H9 (cell line): ENCODE measurements at regions not wholly inside any gene's neighbourhood (a gene's known extent, or its start where the extent isn't known, plus 50 kb on each side); places are given as distances from the start of the nearest gene placed in this dataset.

Experiments
- DNase-seq: peaks from one replicate; pipeline ENCODE4 v3.0.0-alpha.2; 2017
- H2AFZ ChIP-seq: one replicate; pipeline ENCODE4 v1.6.1; 2013; ENCODE audit warnings: mild to moderate bottlenecking, low read length, control low read depth, moderate library complexity
- H2AK5ac ChIP-seq: 2 replicates; pipeline ENCODE4 v1.6.1; 2013; ENCODE audit warnings: low read length, control low read depth, mixed read lengths; ENCODE audit not compliant: insufficient read length
- H2BK120ac ChIP-seq: one replicate; pipeline ENCODE4 v1.6.1; 2013; ENCODE audit warnings: low read depth, mild to moderate bottlenecking, low read length, control low read depth, inconsistent platforms; ENCODE audit not compliant: poor library complexity, severe bottlenecking
- H2BK12ac ChIP-seq: 2 replicates; pipeline ENCODE4 v1.6.1; 2013; ENCODE audit warnings: low read length, control low read depth, mixed read lengths, low read depth; ENCODE audit not compliant: insufficient read length
- H2BK15ac ChIP-seq: 2 replicates; pipeline ENCODE4 v1.6.1; 2013; ENCODE audit warnings: low read depth, low read length, control low read depth
- H2BK20ac ChIP-seq: one replicate; pipeline ENCODE4 v1.6.1; 2013; ENCODE audit warnings: low read depth, mild to moderate bottlenecking, low read length, control low read depth, inconsistent platforms; ENCODE audit not compliant: poor library complexity, severe bottlenecking
- H2BK5ac ChIP-seq: 2 replicates; pipeline ENCODE4 v1.6.1; 2013; ENCODE audit warnings: low read length, control low read depth, mixed read lengths; ENCODE audit not compliant: insufficient read length
- H3K14ac ChIP-seq: 2 replicates; pipeline ENCODE4 v1.6.1; 2013; ENCODE audit warnings: low read length, control low read depth; ENCODE audit not compliant: insufficient read depth
- H3K18ac ChIP-seq: 2 replicates; pipeline ENCODE4 v1.6.1; 2013; ENCODE audit warnings: low read depth, mild to moderate bottlenecking, mixed read lengths, low read length, control low read depth; ENCODE audit not compliant: insufficient read length
- H3K23ac ChIP-seq: 2 replicates; pipeline ENCODE4 v1.6.1; 2013; ENCODE audit warnings: low read length, control low read depth, mixed read lengths, low read depth; ENCODE audit not compliant: insufficient read length
- H3K23me2 ChIP-seq: 2 replicates; pipeline ENCODE4 v1.6.1; 2013; ENCODE audit warnings: low read depth, mild to moderate bottlenecking, mixed read lengths, low read length, control low read depth; ENCODE audit not compliant: insufficient read length, poor library complexity, severe bottlenecking
- H3K27ac ChIP-seq: 2 replicates; pipeline ENCODE4 v1.5.1; 2013; ENCODE audit warnings: low read length, control low read depth, mixed read lengths, low read depth; ENCODE audit not compliant: insufficient read length
- H3K27me3 ChIP-seq: 2 replicates; pipeline ENCODE4 v1.6.1; 2013; ENCODE audit warnings: low read length, control low read depth, inconsistent platforms; ENCODE audit not compliant: insufficient read depth
- H3K4ac ChIP-seq: 2 replicates; pipeline ENCODE4 v1.6.1; 2013; ENCODE audit warnings: low read depth, mild to moderate bottlenecking, control low read depth, inconsistent platforms, low read length, moderate library complexity
- H3K4me1 ChIP-seq: 2 replicates; pipeline ENCODE4 v1.6.1; 2013; ENCODE audit warnings: low read length, control low read depth, inconsistent platforms; ENCODE audit not compliant: insufficient read depth
- H3K4me2 ChIP-seq: 2 replicates; pipeline ENCODE4 v1.6.1; 2013; ENCODE audit warnings: low read length, control low read depth, mixed read lengths; ENCODE audit not compliant: insufficient read length, insufficient read depth
- H3K56ac ChIP-seq: 2 replicates; pipeline ENCODE4 v1.6.1; 2013; ENCODE audit warnings: low read depth, mild to moderate bottlenecking, mixed read lengths, low read length, control low read depth; ENCODE audit not compliant: insufficient read length
- H3K79me1 ChIP-seq: 2 replicates; pipeline ENCODE4 v1.6.1; 2013; ENCODE audit warnings: low read depth, mild to moderate bottlenecking, moderate library complexity, low read length, control low read depth, inconsistent platforms; ENCODE audit not compliant: insufficient read depth, poor library complexity, severe bottlenecking
- H3K79me2 ChIP-seq: 2 replicates; pipeline ENCODE4 v1.6.1; 2013; ENCODE audit warnings: low read length, control low read depth, inconsistent platforms; ENCODE audit not compliant: insufficient read depth
- H3K9ac ChIP-seq: 2 replicates; pipeline ENCODE4 v1.6.1; 2013; ENCODE audit warnings: low read length, control low read depth, mixed read lengths; ENCODE audit not compliant: insufficient read length; ENCODE audit errors: extremely low read depth
- H3K9me3 ChIP-seq: one replicate; pipeline ENCODE4 v1.6.1; 2013; ENCODE audit warnings: low read depth, low read length, inconsistent platforms; ENCODE audit not compliant: control insufficient read depth
- H3T11ph ChIP-seq: one replicate; pipeline ENCODE4 v1.6.1; 2013; ENCODE audit warnings: mild to moderate bottlenecking, low read length, control low read depth, inconsistent platforms
- H4K20me1 ChIP-seq: one replicate; pipeline ENCODE4 v1.6.1; 2013; ENCODE audit not compliant: control insufficient read depth, insufficient read length, insufficient read depth
- H4K5ac ChIP-seq: 2 replicates; pipeline ENCODE4 v1.6.1; 2013; ENCODE audit warnings: low read depth, mild to moderate bottlenecking, mixed read lengths, low read length, control low read depth; ENCODE audit not compliant: insufficient read length
- H4K8ac ChIP-seq: replicated peaks from 2 replicates; pipeline ENCODE4 v1.6.1; 2013; ENCODE audit warnings: low read length, control low read depth, mixed read lengths, low read depth; ENCODE audit not compliant: insufficient read length
- H4K91ac ChIP-seq: 2 replicates; pipeline ENCODE4 v1.6.1; 2013; ENCODE audit warnings: low read depth, mild to moderate bottlenecking, moderate library complexity, mixed read lengths, low read length, control low read depth; ENCODE audit not compliant: insufficient read length
- H3K27ac Mint-ChIP-seq, 3 experiments: 2 replicates in 2 of 3; 3 replicates in 1 of 3; pipeline ENCODE4 v1.8.0; 2020 to 2021; ENCODE audit warnings: mixed read lengths in 3 of 3, mild to moderate bottlenecking in 1 of 3, moderate library complexity in 1 of 3
- H3K27me3 Mint-ChIP-seq: 2 replicates; pipeline ENCODE4 v1.8.0; 2021; ENCODE audit warnings: low read depth, mild to moderate bottlenecking, moderate library complexity, mixed read lengths
- H3K36me3 Mint-ChIP-seq, 3 experiments: 2 replicates in 2 of 3; 3 replicates in 1 of 3; pipeline ENCODE4 v1.8.0; 2020 to 2021; ENCODE audit warnings: low read depth in 3 of 3, mixed read lengths in 3 of 3; ENCODE audit not compliant: insufficient read depth in 1 of 3
- H3K4me1 Mint-ChIP-seq, 2 experiments: 2 replicates each; pipeline ENCODE4 v1.8.0; 2020; ENCODE audit warnings: mixed read lengths in 2 of 2
- H3K4me3 Mint-ChIP-seq, 2 experiments: 2 replicates in 1 of 2; 3 replicates in 1 of 2; pipeline ENCODE4 v1.8.0; 2020 to 2021; ENCODE audit warnings: mild to moderate bottlenecking in 2 of 2, mixed read lengths in 2 of 2, moderate library complexity in 1 of 2
- H3K9me3 Mint-ChIP-seq, 2 experiments: 2 replicates in 1 of 2; 3 replicates in 1 of 2; pipeline ENCODE4 v1.8.0; 2020; ENCODE audit warnings: mild to moderate bottlenecking in 2 of 2, mixed read lengths in 2 of 2, moderate library complexity in 1 of 2
- CTCF ChIP-seq: fragments of 200-600 bp; sonication (generic); conservative IDR thresholded peaks from 3 replicates; pipeline ENCODE4 v1.8.0; 2021; ENCODE audit warnings: antibody characterized with exemption, mild to moderate bottlenecking
- WGBS: extraction: QIAGEN DNeasy Blood & Tissue Kit; methylation state at CpG from one replicate; pipeline ENCODE4 v1.1.7; 2013; ENCODE audit warnings: missing lambda C conversion rate, low lambda C conversion rate, mixed read lengths; ENCODE audit not compliant: insufficient read length; ENCODE audit errors: extremely low coverage; 5-methylcytosine and 5-hydroxymethylcytosine counted together

- no peak overlapping the region for H3K23ac ChIP-seq
- H3K18ac ChIP-seq = no peak overlapping the region
- Mint-ChIP-seq H3K27me3 (no peaks in the 10 kb centered on the region), H3K36me3 (no peaks in the 10 kb centered on the region), H3K4me1 (0 out of 4 replicates have a peak, but pooled peaks cover 0 to 2% of the 10 kb centered on the region in 2 experiments), H3K4me3 (no peak overlapping the region), H3K9me3 (no peaks in the 10 kb centered on the region), H3K27ac (no peak overlapping the region)
- H3K9ac ChIP-seq = no peak overlapping the region
- H2BK120ac ChIP-seq = no peak overlapping the region
- no peak overlapping the region for H2BK12ac ChIP-seq
- H3K23me2 ChIP-seq = no peaks in the 10 kb centered on the region
- no peak overlapping the region for H3T11ph ChIP-seq
- DNase-seq = no peak
- H3K27ac ChIP-seq = no peak overlapping the region
- H4K8ac ChIP-seq = no peak overlapping the region
- H2AFZ ChIP-seq = no peak overlapping the region
- no peak overlapping the region for H4K91ac ChIP-seq
- H2BK15ac ChIP-seq = no peak overlapping the region
- no peaks in the 10 kb centered on the region for H4K20me1 ChIP-seq
- H3K79me2 ChIP-seq = no peaks in the 10 kb centered on the region
- H2AK5ac ChIP-seq = no peak overlapping the region
- TF ChIP-seq CTCF = no peak
- H3K56ac ChIP-seq = no peak overlapping the region
- no peaks in the 10 kb centered on the region for H3K27me3 ChIP-seq
- WGBS = no CpG with 5 or more reads among the region's 3 CpGs
- H2BK20ac ChIP-seq = no peak overlapping the region
- no peak overlapping the region for H4K5ac ChIP-seq
- no peak overlapping the region for H2BK5ac ChIP-seq
- H3K4me2 ChIP-seq = no peak overlapping the region
- H3K4ac ChIP-seq = no peak overlapping the region
- H3K9me3 ChIP-seq = no peaks in the 10 kb centered on the region
- H3K14ac ChIP-seq = no peak overlapping the region
- H3K79me1 ChIP-seq = no peaks in the 10 kb centered on the region
- peaks cover 2% of the 10 kb centered on the region; the same call in 1 of the 2 replicates for H3K4me1 ChIP-seq
Measured at GRCh38 chr13:90630716-90631115, 716.8 kb upstream of the MIR17HG start.
